GM23338 (cell line): ENCODE measurements at regions not wholly inside any gene's neighbourhood (a gene's known extent, or its start where the extent isn't known, plus 50 kb on each side); places are given as distances from the start of the nearest gene placed in this dataset.

Experiments
- ATAC-seq: fragments of 200-7000 bp; cut with Tn5 transposase; 3 replicates; pipeline ENCODE4 v1.9.1; 2020
- DNase-seq: peaks from one replicate; pipeline ENCODE4 v3.0.0-alpha.2; 2015; ENCODE audit warnings: low spot score
- H2AFZ ChIP-seq: fragments of 200-600 bp; sonication (generic); 2 replicates; pipeline ENCODE4 v1.8.0; 2016; ENCODE audit warnings: antibody characterized with exemption, mild to moderate bottlenecking, moderate library complexity
- H3F3A ChIP-seq: fragments of 200-600 bp; sonication (generic); replicated peaks from 2 replicates; pipeline ENCODE4 v1.8.0; 2017; ENCODE audit warnings: antibody characterized with exemption, mixed run types, low read depth
- H3K27ac ChIP-seq: fragments of 200-600 bp; sonication (generic); 2 replicates; pipeline ENCODE4 v1.6.1; 2016; ENCODE audit warnings: low read depth
- H3K27me3 ChIP-seq: fragments of 200-600 bp; sonication (generic); 2 replicates; pipeline ENCODE4 v1.8.0; 2016; ENCODE audit warnings: mild to moderate bottlenecking, mixed run types, moderate library complexity; ENCODE audit not compliant: insufficient read depth
- H3K36me3 ChIP-seq: fragments of 200-600 bp; sonication (generic); 2 replicates; pipeline ENCODE4 v1.8.0; 2016; ENCODE audit warnings: mild to moderate bottlenecking; ENCODE audit not compliant: insufficient read depth
- H3K4me1 ChIP-seq: fragments of 200-600 bp; sonication (generic); 2 replicates; pipeline ENCODE4 v1.8.0; 2016; ENCODE audit warnings: mild to moderate bottlenecking, moderate library complexity; ENCODE audit not compliant: insufficient read depth
- H3K4me2 ChIP-seq: fragments of 200-600 bp; sonication (generic); 2 replicates; pipeline ENCODE4 v1.7.1; 2017; ENCODE audit warnings: mixed run types
- H3K4me3 ChIP-seq: fragments of 200-600 bp; sonication (generic); 2 replicates; pipeline ENCODE4 v1.6.1; 2016; ENCODE audit warnings: mixed run types
- H3K79me2 ChIP-seq: fragments of 200-600 bp; sonication (generic); replicated peaks from 2 replicates; pipeline ENCODE4 v1.8.0; 2017; ENCODE audit warnings: mild to moderate bottlenecking; ENCODE audit not compliant: insufficient read depth
- H3K9me2 ChIP-seq: fragments of 200-600 bp; sonication (generic); 2 replicates; pipeline ENCODE4 v1.8.0; 2017; ENCODE audit not compliant: insufficient read depth
- H4K20me1 ChIP-seq: fragments of 200-600 bp; sonication (generic); replicated peaks from 2 replicates; pipeline ENCODE4 v1.8.0; 2017; ENCODE audit warnings: mild to moderate bottlenecking; ENCODE audit not compliant: insufficient read depth
- H3K27ac Mint-ChIP-seq: 2 replicates; pipeline ENCODE4 v1.8.0; 2020; ENCODE audit warnings: inconsistent platforms, mild to moderate bottlenecking, moderate library complexity, mixed read lengths
- H3K27me3 Mint-ChIP-seq: 3 replicates; pipeline ENCODE4 v1.8.0; 2022; ENCODE audit warnings: low read depth, mild to moderate bottlenecking, moderate library complexity, mixed read lengths, inconsistent platforms; ENCODE audit not compliant: insufficient read depth, poor library complexity
- H3K36me3 Mint-ChIP-seq: 3 replicates; pipeline ENCODE4 v1.8.0; 2021; ENCODE audit warnings: low read depth, mild to moderate bottlenecking, inconsistent platforms, moderate library complexity, mixed read lengths
- H3K4me1 Mint-ChIP-seq: 3 replicates; pipeline ENCODE4 v1.8.0; 2020; ENCODE audit warnings: mild to moderate bottlenecking, inconsistent platforms, mixed read lengths
- H3K4me3 Mint-ChIP-seq: 3 replicates; pipeline ENCODE4 v1.8.0; 2021; ENCODE audit warnings: moderate library complexity, mild to moderate bottlenecking, inconsistent platforms, mixed read lengths
- H3K9me3 Mint-ChIP-seq: 3 replicates; pipeline ENCODE4 v1.8.0; 2020; ENCODE audit warnings: moderate library complexity, mild to moderate bottlenecking, inconsistent platforms, mixed read lengths
- EZH2phosphoT487 ChIP-seq: fragments of 200-600 bp; sonication (generic); IDR thresholded peaks from one replicate; pipeline ENCODE4 v1.8.1; 2018; ENCODE audit warnings: antibody characterized with exemption; ENCODE audit not compliant: unreplicated experiment
- JUNB ChIP-seq: IDR thresholded peaks from one replicate; pipeline ENCODE4 v1.6.1; 2016; ENCODE audit warnings: antibody characterized with exemption; ENCODE audit not compliant: unreplicated experiment
- ZNF114 ChIP-seq: fragments of 250-450 bp; sonication (Bioruptor Pico); IDR thresholded peaks from 2 replicates; pipeline ENCODE4 v1.5.0; 2020; ENCODE audit warnings: mild to moderate bottlenecking, moderate library complexity
- TF ChIP-seq, protein P1 (sequence below): IDR thresholded peaks from 2 replicates; pipeline ENCODE4 v1.6.1; 2016; ENCODE audit warnings: antibody characterized with exemption
- TF ChIP-seq, protein P2 (sequence below): IDR thresholded peaks from one replicate; pipeline ENCODE4 v1.6.1; 2018; ENCODE audit warnings: antibody characterized with exemption; ENCODE audit not compliant: unreplicated experiment
- TF ChIP-seq, protein P3 (sequence below): fragments of 250-450 bp; sonication (Bioruptor Pico); IDR thresholded peaks from 2 replicates; pipeline ENCODE4 v1.5.0; 2020; ENCODE audit warnings: mild to moderate bottlenecking, moderate library complexity

DNA sequence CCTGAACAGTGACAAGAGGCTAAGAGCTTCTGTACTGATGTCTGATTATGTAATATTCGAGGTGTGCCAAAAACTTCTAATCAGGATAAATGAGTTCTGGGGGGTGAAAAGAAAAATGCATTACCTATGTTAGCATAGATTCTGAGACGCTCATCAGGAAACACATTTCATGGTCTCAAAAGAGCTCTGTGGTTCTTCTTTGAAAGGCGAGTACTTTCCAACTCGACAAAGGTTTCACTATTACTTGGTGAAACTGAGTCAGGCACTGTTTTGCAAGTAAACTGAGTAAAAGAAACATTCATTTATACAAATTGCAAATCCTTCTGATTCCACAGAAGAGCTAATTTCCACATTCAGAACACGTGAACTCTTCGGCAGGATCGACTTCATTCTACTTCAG is 523.2 kb downstream of the GATA3 start:
- no peak overlapping the region for H3K27ac Mint-ChIP-seq
- Histone ChIP-seq H3K4me1 (no peaks in the 10 kb centered on the region), H3K4me2 (no peak overlapping the region), H4K20me1 (no peaks in the 10 kb centered on the region), H2AFZ (no peak overlapping the region), H3K27ac (no peak overlapping the region), H3K79me2 (no peaks in the 10 kb centered on the region), H3K27me3 (no peaks in the 10 kb centered on the region), H3F3A (no peaks in the 10 kb centered on the region), H3K4me3 (no peak overlapping the region), H3K9me2 (peaks cover 4% of the 10 kb centered on the region; the same call in 1 of the 2 replicates), H3K36me3 (no peaks in the 10 kb centered on the region)
- no peaks in the 10 kb centered on the region for H3K27me3 Mint-ChIP-seq
- ATAC-seq (no peak), DNase-seq (no peak)
- no peaks in the 10 kb centered on the region for H3K36me3 Mint-ChIP-seq
- TF ChIP-seq ZNF114 (CRISPR knock-in tag) (no peak), JUNB (no peak), EZH2phosphoT487 (no peak)
- TF ChIP-seq, protein P1, sequence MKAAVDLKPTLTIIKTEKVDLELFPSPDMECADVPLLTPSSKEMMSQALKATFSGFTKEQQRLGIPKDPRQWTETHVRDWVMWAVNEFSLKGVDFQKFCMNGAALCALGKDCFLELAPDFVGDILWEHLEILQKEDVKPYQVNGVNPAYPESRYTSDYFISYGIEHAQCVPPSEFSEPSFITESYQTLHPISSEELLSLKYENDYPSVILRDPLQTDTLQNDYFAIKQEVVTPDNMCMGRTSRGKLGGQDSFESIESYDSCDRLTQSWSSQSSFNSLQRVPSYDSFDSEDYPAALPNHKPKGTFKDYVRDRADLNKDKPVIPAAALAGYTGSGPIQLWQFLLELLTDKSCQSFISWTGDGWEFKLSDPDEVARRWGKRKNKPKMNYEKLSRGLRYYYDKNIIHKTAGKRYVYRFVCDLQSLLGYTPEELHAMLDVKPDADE, result no peak
- TF ChIP-seq, protein P2, sequence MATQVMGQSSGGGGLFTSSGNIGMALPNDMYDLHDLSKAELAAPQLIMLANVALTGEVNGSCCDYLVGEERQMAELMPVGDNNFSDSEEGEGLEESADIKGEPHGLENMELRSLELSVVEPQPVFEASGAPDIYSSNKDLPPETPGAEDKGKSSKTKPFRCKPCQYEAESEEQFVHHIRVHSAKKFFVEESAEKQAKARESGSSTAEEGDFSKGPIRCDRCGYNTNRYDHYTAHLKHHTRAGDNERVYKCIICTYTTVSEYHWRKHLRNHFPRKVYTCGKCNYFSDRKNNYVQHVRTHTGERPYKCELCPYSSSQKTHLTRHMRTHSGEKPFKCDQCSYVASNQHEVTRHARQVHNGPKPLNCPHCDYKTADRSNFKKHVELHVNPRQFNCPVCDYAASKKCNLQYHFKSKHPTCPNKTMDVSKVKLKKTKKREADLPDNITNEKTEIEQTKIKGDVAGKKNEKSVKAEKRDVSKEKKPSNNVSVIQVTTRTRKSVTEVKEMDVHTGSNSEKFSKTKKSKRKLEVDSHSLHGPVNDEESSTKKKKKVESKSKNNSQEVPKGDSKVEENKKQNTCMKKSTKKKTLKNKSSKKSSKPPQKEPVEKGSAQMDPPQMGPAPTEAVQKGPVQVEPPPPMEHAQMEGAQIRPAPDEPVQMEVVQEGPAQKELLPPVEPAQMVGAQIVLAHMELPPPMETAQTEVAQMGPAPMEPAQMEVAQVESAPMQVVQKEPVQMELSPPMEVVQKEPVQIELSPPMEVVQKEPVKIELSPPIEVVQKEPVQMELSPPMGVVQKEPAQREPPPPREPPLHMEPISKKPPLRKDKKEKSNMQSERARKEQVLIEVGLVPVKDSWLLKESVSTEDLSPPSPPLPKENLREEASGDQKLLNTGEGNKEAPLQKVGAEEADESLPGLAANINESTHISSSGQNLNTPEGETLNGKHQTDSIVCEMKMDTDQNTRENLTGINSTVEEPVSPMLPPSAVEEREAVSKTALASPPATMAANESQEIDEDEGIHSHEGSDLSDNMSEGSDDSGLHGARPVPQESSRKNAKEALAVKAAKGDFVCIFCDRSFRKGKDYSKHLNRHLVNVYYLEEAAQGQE, result no peak
- H3K9me3 Mint-ChIP-seq, result peaks cover 2% of the 10 kb centered on the region; the same call in 1 of the 3 replicates
- no peaks in the 10 kb centered on the region for H3K4me1 Mint-ChIP-seq
- H3K4me3 Mint-ChIP-seq, result no peak overlapping the region

DNA sequence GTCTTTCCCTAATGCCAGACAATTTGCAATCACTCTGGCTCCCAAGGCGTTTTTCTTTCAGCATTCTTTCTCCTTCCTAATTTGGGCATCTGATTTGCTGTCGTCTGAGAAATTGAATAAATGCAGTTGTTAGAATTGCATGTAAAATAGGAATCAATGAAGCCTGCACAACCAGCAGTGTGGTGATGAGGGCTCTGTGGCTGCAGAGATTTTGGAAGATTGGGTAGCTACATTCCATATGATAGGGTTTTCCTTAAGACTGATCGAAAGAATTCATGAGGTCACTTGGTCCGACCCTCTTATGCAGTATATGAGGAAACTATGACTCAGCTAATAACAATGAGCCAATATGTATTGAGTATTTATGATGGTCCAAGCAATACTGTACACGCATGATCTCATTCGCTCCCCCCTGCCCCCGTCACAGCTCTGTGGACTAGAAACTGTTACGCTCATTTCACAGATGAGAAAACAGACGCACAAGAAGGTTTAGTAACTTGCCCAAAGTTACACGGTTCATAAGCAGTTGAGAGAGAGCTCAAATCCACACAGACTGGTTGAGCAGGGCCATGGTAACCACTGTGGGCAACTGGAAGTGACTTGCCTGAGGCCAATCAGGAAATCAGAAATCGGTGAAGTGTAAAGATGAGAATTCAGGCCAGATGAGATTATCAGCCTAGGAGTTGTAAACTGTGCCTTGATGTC is 527.2 kb downstream of the GATA3 start:
- no peaks in the 10 kb centered on the region for H3K79me2 ChIP-seq
- Mint-ChIP-seq H3K36me3 (no peaks in the 10 kb centered on the region), H3K27ac (no peak overlapping the region; the same call in 1 of the 2 replicates), H3K27me3 (no peaks in the 10 kb centered on the region), H3K4me3 (no peak overlapping the region), H3K4me1 (no peaks in the 10 kb centered on the region), H3K9me3 (no peaks in the 10 kb centered on the region)
- H3F3A ChIP-seq, result no peaks in the 10 kb centered on the region
- no peak overlapping the region for H3K27ac ChIP-seq
- no peaks in the 10 kb centered on the region for H3K27me3 ChIP-seq
- ATAC-seq, result no peak
- DNase-seq, result no peak
- H4K20me1 ChIP-seq, result no peaks in the 10 kb centered on the region
- no peaks in the 10 kb centered on the region for H3K9me2 ChIP-seq
- no peaks in the 10 kb centered on the region for H3K36me3 ChIP-seq
- H3K4me2 ChIP-seq, result no peak overlapping the region
- no peak overlapping the region for H2AFZ ChIP-seq
- no peak overlapping the region for H3K4me3 ChIP-seq
- H3K4me1 ChIP-seq, result no peaks in the 10 kb centered on the region
- TF ChIP-seq, protein P1, result no peak
- TF ChIP-seq, protein P3, sequence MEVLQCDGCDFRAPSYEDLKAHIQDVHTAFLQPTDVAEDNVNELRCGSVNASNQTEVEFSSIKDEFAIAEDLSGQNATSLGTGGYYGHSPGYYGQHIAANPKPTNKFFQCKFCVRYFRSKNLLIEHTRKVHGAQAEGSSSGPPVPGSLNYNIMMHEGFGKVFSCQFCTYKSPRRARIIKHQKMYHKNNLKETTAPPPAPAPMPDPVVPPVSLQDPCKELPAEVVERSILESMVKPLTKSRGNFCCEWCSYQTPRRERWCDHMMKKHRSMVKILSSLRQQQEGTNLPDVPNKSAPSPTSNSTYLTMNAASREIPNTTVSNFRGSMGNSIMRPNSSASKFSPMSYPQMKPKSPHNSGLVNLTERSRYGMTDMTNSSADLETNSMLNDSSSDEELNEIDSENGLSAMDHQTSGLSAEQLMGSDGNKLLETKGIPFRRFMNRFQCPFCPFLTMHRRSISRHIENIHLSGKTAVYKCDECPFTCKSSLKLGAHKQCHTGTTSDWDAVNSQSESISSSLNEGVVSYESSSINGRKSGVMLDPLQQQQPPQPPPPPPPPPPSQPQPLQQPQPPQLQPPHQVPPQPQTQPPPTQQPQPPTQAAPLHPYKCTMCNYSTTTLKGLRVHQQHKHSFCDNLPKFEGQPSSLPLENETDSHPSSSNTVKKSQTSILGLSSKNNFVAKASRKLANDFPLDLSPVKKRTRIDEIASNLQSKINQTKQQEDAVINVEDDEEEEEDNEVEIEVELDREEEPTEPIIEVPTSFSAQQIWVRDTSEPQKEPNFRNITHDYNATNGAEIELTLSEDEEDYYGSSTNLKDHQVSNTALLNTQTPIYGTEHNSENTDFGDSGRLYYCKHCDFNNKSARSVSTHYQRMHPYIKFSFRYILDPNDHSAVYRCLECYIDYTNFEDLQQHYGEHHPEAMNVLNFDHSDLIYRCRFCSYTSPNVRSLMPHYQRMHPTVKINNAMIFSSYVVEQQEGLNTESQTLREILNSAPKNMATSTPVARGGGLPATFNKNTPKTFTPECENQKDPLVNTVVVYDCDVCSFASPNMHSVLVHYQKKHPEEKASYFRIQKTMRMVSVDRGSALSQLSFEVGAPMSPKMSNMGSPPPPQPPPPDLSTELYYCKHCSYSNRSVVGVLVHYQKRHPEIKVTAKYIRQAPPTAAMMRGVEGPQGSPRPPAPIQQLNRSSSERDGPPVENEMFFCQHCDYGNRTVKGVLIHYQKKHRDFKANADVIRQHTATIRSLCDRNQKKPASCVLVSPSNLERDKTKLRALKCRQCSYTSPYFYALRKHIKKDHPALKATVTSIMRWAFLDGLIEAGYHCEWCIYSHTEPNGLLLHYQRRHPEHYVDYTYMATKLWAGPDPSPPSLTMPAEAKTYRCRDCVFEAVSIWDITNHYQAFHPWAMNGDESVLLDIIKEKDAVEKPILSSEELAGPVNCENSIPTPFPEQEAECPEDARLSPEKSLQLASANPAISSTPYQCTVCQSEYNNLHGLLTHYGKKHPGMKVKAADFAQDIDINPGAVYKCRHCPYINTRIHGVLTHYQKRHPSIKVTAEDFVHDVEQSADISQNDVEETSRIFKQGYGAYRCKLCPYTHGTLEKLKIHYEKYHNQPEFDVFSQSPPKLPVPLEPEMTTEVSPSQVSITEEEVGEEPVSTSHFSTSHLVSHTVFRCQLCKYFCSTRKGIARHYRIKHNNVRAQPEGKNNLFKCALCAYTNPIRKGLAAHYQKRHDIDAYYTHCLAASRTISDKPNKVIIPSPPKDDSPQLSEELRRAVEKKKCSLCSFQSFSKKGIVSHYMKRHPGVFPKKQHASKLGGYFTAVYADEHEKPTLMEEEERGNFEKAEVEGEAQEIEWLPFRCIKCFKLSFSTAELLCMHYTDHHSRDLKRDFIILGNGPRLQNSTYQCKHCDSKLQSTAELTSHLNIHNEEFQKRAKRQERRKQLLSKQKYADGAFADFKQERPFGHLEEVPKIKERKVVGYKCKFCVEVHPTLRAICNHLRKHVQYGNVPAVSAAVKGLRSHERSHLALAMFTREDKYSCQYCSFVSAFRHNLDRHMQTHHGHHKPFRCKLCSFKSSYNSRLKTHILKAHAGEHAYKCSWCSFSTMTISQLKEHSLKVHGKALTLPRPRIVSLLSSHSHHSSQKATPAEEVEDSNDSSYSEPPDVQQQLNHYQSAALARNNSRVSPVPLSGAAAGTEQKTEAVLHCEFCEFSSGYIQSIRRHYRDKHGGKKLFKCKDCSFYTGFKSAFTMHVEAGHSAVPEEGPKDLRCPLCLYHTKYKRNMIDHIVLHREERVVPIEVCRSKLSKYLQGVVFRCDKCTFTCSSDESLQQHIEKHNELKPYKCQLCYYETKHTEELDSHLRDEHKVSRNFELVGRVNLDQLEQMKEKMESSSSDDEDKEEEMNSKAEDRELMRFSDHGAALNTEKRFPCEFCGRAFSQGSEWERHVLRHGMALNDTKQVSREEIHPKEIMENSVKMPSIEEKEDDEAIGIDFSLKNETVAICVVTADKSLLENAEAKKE, result no peak
